GM10266 (cell line): ENCODE measurements at regions not wholly inside any gene's neighbourhood (a gene's known extent, or its start where the extent isn't known, plus 50 kb on each side); places are given as distances from the start of the nearest gene placed in this dataset.
"Not testable (repeated sequence)": the region's sequence is repeated elsewhere in the genome, so short reads cannot be mapped to it uniquely, and the experiment has no call there.

Source experiments
- DNase-seq: peaks from one replicate; pipeline ENCODE4 v3.0.0; 2012; ENCODE audit errors: extremely low spot score
- TF ChIP-seq, protein P1 (sequence below): IDR thresholded peaks from 2 replicates; pipeline ENCODE4 v1.5.1; 2012; ENCODE audit warnings: mild to moderate bottlenecking, low read depth; ENCODE audit not compliant: control insufficient read depth, insufficient read depth; ENCODE audit errors: missing control alignments

DNA sequence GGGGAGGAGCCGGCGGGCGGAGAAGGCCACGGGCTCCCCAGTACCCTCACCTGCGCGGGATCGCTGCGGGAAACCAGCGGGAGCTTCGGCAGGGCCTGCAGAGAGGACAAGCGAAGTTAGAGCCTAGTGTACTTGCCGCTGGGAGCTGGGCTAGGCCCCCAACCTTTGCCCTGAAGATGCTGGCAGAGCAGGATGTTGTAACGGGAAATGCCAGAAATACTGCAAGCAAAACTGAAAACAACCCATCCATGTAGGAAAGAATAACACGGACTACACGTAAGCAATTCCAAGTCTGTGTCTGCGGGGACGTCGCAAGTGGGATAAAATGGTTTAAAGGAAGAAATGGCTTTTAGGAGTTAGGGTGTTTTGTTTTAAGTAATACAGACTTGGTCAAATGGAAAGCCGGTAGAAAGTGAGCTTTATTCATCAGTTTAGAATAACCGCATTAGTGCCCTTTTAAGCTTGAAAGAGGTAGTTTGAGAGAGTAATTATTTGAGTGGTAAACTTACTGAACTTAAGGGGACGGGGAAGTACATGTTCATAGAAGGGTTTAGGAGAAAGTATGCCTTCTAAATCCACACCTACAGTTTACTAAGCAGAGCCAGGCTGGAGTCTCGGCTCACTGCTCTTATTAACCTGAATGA is 121.3 kb upstream of the NIPA1 start:
- DNase-seq: peak; percentile 3

DNA sequence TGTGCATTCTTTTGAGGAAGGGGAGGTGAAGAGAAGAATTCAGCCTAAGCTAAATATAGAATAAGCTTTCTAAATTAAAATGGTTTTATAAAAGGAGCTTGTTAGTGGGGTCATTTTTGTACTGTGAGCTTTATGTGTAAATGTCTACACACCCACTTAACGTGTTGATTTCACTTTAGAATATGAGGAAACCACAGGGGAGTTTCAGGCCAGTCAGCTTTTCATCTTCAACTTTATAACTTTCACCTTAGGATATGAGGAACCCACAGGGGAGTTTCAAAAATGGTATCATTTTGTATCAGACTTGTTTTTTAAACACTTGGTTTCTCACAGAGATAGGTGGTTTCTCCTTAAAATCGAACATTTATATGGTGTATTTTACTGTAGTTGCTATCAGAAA is 120.7 kb upstream of the NIPA1 start:
- not testable (repeated sequence) for DNase-seq

DNA sequence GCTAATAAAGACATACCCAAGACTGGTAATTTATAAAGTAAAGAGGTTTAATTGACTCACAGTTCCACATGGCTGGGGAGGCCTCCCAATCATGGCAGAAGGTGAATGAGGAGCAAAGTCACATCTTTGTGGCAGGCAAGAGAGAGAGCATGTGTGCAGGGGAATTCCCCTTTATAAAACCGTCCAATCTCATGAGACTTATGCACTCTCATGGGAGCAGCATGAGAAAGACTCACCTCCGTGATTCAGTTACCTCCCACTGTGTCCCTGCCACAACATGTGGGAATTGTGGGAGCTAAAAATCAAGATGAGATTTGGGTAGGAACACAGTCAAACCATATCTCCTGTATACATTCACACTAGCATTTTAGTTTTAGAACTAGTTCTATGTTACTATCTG is 101.7 kb upstream of the NIPA1 start:
- DNase-seq: not testable (repeated sequence)

DNA sequence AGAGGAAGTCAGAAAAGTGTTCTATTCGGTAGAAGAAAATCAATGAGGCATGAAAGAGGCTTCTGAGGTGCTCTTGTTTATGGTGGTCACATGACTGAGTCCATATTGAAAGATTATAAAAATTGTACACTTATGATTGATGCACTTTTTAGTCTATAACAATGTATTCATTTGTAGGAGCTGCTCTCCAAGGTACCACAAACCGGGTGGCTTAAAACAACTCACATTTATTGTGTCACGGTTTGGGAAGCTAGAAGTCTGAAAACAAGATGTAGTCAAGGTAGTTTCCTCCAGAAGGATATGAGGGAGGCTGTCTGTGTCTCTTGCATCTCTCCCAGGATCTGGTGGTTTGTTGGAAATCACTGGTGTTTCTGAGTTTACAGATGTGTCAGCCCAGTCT is 86.6 kb upstream of the NIPA1 start:
- not testable (repeated sequence) for DNase-seq

DNA sequence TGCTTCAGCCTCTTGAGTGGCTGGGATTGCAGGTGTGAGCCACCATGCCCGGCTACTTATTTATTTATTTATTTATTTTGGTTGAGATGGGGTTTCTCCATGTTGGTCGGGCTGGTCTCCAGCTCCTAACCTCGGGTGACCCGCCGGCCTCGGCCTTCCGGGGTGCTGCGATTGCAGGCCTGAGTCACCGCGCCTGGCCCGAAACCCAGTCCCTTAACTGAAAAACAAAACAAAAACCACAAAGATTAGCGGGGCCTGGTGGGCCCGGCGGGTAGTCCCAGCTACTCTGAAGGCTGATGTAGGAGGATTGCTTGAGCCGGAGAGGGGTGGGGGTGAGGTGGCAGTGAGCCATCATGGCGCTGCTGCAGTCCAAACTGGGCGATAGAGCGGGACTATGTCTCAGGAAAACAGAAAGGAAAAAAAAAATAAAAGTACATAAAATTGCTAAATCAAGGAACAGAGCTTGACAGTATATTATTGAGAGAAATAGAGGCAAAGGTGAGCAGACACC is 75.6 kb upstream of the NIPA1 start:
- DNase-seq: not testable (repeated sequence)

DNA sequence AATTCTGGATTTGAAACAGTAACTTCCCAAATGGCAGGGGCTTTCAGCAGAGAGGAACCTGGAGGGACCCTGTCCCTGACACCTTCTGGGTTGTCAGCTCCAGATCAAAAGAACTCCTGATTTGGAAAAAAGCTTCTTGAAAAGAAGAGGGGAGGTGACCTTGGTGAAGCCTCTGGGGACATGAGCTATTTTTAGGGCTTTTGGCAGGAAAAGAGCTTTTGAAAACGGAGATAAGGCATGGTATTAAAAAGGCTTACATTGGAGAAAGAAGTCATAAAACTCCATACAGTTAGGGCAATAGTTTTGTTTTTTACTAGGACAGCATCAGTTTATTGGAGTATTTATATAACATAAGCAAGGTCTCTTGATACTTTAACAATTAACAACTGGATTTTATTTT is 72.5 kb upstream of the NIPA1 start:
- DNase-seq: not testable (repeated sequence)

DNA sequence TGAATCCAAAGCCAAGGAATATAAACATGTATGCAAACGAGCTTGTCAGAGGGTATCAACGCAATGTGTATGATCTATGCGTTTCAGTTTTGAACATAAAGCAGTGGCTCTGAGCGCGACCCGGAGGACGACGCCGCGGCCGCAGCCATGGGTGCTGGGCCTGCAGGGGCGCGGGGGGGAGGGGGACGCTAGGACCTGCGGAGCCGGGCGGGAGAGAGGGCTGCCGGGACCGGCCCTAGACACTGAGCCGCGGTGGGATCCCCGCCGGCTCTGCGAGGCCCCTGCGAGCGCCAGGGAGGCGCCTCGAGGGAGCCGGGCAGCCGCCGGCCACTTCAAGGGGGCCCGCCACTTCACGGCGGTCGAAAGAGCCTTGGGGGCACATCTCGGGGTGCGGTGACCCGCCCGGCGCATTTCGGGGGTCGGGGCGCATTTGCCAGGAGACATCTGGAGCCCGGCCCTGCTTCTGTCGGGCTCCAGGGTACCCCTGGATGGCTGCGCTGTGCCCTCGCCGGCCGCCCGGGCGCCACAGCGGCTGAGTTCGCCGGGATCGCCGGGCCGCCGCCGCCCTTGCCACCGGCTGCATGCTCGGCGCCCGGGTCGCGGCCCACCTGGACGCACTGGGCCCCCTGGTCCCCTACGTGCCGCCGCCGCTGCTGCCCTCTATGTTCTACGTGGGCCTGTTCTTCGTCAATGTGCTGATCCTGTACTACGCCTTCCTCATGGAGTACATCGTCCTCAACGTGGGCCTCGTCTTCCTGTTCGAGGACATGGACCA is 71.9 kb upstream of the NIPA1 start:
- not testable (repeated sequence) for DNase-seq

DNA sequence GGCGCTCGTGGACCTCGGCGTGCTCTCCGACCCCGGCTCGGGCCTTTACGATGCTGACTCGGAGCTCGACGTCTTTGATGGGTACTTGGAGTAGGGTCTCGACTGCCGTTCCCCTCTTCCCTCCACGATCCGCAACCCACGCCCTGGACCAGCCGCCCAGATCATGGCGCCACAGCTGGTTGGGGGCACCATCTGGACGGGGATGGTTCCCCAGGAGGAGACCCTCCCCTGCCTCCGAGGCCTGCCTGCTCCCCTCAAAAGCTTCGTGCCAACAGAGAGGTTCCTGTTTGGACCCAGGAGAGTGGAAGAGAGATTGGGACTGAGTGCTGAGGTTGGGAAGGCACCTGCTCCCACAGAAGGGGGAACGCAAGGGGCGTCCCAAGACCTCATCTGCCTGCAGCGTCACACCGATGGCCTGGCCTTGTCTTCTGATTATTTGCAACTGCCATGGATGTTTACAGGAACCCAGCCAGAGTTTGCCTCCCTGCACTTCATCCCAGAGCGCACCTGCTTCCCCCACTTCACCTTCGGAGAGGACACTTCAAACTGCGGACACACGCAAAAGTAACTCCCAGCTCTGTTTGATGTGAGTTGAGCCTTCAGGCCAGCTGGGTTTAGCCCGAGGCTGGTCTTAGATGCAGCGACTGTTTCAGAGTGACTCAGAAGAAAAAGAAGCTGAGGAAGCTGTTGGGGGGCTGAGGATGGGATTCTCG is 71.2 kb upstream of the NIPA1 start:
- not testable (repeated sequence) for DNase-seq

DNA sequence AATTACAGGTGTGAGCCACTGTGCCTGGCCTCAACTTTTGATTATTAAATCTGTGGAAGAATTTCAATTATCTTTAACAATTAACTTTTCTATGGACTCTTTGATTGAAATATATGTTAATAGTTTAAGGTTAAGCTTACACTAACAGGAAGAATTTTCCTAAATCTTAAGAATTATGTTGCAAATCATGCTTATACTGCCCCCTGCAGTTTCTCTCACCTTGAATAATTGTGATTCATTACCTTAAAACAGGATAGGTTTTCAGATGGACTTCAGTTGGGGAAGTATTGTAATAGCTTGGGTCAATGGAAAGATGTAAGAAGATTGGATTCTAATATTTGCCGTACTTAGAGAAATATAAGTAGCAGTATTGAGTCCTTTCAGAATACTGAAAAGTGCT is 66.5 kb upstream of the NIPA1 start:
- TF ChIP-seq, protein P1, sequence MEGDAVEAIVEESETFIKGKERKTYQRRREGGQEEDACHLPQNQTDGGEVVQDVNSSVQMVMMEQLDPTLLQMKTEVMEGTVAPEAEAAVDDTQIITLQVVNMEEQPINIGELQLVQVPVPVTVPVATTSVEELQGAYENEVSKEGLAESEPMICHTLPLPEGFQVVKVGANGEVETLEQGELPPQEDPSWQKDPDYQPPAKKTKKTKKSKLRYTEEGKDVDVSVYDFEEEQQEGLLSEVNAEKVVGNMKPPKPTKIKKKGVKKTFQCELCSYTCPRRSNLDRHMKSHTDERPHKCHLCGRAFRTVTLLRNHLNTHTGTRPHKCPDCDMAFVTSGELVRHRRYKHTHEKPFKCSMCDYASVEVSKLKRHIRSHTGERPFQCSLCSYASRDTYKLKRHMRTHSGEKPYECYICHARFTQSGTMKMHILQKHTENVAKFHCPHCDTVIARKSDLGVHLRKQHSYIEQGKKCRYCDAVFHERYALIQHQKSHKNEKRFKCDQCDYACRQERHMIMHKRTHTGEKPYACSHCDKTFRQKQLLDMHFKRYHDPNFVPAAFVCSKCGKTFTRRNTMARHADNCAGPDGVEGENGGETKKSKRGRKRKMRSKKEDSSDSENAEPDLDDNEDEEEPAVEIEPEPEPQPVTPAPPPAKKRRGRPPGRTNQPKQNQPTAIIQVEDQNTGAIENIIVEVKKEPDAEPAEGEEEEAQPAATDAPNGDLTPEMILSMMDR: peak; percentile 4
- not testable (repeated sequence) for DNase-seq

DNA sequence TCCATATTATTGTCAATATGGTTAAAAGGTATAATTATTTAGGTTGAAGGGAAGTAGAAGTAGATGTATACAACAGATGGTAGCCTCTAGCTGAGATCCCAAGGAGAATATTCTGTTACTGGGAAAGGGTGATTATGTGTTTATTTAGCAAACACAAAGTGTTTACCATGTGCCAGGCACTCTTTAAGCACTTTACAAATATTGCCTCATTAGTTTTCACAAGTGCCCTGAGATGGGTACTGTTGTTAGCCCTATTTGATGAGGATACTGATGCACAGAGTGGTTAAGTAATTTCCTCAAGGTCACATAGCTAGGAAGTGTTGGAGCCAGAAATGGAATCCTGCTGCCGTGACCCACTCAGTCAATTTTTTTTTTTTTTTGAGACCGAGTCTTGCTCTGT is 60.3 kb upstream of the NIPA1 start:
- not testable (repeated sequence) for DNase-seq

DNA sequence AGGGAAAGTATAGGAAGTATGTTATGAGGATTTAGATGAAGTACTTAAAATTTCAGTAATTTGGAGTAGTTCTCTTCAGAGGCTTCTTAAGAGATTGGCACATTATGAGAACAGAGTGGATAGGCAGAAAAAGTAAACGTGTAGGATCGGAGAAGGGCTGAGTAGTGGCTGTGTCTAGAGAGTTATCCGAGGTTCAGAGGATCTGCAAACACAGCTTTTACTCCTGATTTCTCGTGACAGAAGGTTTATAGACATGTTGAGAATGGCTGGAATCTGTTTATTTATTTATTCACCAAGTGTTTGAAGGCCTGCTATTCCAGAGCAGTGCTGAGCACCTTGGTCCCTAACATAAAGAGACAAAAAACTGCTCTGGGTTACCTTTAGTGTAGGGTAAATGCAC is 51.4 kb upstream of the NIPA1 start:
- DNase-seq: not testable (repeated sequence)

DNA sequence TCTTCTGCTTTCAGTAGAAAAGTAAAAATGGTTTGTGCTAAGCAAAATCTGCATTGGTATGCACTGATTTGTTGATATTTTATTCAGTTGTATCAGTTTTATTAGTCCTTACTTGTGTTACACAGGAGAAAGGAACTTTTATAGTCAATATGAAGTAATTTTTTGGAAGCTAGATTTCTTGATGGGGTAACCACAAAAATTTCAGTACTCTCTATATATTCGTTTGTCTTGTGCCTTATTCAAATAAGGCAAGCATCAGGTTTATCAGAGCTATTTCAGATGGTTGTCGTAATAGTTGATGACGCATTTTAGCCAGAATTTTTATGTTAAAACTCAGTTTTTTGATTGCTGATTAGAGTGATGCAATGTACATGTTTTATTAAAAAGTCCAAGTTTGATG is 50.7 kb upstream of the NIPA1 start:
- TF ChIP-seq, protein P1: no peak
- DNase-seq: no peak

DNA sequence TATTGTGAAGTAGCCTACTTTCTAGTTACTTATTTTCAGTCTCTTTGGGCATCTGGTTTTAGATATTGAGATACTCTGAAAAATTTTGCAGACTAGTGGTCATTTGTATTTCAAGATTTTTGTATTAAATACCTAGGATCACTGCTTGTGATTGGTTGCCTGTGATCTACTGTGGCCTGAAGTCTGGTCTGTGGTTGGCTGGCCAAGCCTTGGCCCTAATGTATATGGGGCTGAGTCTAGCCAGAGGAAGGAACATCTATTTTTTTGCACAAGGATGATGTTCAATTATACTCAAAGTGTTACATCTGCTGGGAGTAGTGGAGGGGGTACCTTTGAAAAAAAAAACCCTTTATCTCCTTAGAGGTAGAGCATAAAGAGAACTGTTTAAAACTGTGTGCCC is 50.2 kb upstream of the NIPA1 start:
- not testable (repeated sequence) for DNase-seq
